NCI-H146 treated with DMSO at 0.1 percent for 48 hours (cell line): ENCODE measurements at regions not wholly inside any gene's neighbourhood (a gene's known extent, or its start where the extent isn't known, plus 50 kb on each side); places are given as distances from the start of the nearest gene placed in this dataset.

ENCODE experiments used
- DNase-seq: peaks from one replicate; lab custom pipeline; 2025; ENCODE audit not compliant: unreplicated experiment; lab: John Stamatoyannopoulos, UW

- DNase-seq, result no peak
Measured at GRCh38 chr11:87438416-87438815, 400.7 kb downstream of the TMEM135 start.

GRCh38 chr11:87437844-87438223, 400.1 kb downstream of the TMEM135 start:
- DNase-seq, result no peak

- no peak for DNase-seq
Measured at GRCh38 chr11:87437133-87437843, 399.6 kb downstream of the TMEM135 start.

DNA sequence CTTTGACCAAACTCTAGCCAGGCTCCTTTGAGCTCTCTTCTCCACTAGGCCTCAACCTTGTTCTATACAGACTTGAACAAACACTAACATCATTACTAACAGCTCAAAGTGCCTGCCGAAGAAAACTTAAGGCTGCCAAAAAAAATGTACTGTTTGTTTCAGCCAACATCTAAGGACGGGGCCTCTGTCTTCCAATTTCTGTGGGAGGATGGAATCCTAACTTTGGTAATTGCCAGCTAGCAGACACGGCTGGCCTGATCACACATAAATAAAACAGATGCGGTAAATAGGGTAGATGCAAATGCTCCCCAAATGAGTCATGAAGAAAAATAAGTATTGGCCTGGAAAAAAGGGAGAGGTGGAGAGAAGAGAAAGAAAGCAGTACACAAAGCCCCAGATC, 394.3 kb downstream of the TMEM135 start:
- no peak for DNase-seq

DNA sequence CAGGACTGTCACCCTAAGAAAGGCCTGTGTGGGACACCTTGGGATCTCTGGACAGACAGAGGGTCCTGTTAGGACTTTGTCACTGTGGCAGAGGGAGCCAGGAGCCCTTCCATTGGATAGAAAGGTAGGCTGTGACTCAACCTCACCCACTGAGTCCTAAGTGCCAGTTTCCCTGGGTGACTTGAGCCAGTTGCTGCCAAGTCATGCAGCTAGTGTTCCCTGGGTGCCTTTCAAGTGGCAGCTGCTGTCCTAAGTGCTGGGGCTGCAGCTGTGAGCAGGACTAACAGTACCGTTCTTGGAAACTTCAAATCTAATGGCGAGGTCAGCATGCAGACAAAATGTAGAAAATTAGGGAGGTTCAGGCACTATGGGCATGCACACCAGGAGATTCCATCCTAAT, 393.7 kb downstream of the TMEM135 start:
- DNase-seq, result no peak

DNA sequence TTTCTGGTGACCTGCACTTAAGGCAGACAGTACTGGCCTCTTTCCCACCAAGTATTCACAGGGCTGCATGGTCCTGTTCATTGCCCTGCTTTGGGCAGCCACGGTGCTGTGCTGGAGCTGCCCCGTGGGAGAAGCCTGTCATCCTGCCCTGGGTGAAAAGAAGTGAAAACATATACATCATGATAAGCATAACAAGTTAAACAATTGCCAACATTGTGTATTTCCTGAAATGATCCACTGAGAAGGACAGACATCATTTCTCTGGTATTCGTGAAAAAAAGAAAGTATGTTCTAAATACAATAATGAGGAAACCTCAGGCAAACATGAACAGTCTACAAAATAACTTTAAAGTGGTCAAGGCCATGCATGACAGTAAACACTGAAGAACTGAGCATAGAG, 393.1 kb downstream of the TMEM135 start:
- DNase-seq, result no peak

GRCh38 chr11:87429996-87430395, 392.3 kb downstream of the TMEM135 start:
- DNase-seq, result no peak

- DNase-seq, result no peak
Measured at GRCh38 chr11:87428266-87428665, 390.5 kb downstream of the TMEM135 start.

DNA sequence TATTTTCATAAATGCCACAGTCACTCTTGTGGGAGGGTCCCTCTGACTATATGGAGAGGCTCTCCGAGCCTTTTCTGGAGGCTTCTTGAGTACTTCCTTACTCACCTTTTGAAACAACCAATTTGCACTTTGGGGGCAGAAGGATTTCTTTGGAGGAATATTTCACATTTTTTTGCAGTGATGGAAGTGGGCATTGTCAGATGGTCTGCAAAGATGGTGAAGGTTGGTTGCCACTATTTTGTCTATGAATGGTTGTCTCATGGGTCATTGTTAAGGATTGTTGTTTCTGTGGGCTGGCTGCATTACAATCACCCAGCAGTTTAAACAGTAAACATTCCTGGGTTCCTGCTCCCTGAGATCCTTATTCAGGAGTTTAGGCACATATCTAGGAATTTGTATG, 388.2 kb downstream of the TMEM135 start:
- no peak for DNase-seq

GRCh38 chr11:87425391-87425790, 387.7 kb downstream of the TMEM135 start:
- no peak for DNase-seq

DNA sequence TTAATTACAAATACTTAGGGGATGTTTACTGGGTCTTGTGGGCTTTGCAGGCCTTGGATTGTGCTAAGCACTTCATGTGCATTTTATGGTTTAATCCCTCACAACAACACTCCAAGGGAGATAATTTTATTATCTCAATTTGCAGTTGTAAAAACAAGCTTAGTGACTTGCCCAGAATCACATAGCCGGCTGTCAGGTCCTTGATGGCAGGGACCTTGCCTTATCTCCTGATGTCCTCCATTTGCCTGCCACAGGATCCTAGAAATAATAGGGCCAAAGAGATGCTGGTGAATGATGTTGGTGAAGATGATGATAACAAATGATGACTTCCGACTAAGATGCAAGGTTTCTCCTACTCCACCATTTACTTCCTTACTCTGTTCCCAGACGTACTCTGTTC, 385.4 kb downstream of the TMEM135 start:
- DNase-seq, result no peak

GRCh38 chr11:87422566-87422965, 384.8 kb downstream of the TMEM135 start:
- no peak for DNase-seq

GRCh38 chr11:87421422-87421821, 383.7 kb downstream of the TMEM135 start:
- DNase-seq, result peak; percentile 66

- no peak for DNase-seq
Measured at GRCh38 chr11:87417951-87418350, 380.2 kb downstream of the TMEM135 start.

GRCh38 chr11:87405843-87406242, 368.1 kb downstream of the TMEM135 start:
- no peak for DNase-seq

DNA sequence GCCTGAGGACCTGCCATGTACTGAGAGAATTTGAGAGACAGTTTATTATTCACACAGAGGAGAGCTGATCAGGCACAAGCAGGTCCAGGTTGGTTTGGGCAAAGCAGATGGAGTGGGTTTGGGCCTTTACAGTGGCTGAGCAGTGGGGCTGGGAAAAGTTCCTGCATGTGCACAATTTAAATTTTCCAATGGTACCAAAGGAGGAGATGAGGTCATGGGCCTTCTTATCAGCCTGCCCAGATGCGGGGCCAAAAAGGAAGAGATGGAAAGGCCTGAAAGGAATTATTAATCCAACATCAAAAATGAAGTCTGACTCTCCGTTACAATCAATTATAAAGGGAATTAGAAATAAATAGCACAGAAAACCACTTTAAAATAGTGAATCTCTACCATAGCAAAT, 367.6 kb downstream of the TMEM135 start:
- no peak for DNase-seq

DNA sequence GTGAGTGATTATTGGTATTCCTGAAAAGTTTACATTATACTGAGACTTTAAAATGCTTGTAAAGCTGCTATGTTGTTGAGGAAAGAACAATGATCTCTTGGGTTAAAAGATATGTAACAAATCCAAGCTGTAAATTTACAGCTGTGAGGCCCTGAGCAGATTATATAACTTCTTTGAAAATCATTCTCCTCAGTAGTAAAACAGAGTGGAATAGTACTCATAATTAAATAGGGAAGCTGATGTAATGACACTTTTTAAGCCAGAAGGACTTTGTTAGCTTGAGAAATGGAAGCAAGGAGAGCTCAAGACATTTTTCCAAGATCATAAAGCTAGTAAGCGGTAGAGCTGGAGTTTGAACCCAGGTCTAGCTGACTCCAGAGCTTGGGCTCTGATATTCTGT, 363.9 kb downstream of the TMEM135 start:
- no peak for DNase-seq

DNA sequence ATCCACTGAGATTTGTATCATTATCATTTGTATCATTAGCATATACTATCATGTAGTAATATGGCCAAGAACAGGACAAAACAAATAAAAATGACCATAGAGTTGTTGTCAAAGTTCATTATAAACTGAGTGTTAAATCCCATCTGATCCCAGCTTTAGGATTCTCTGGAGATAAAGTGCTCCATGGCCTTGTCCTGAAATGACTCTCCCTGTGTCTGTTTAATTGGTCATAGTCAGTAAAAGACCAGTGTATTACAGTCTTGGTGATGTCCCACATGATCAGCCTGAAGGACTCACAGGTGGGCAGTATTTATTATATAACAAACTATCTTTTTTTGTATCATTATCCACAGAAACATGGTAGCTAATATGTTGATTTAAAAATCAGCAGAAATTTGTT, 361.6 kb downstream of the TMEM135 start:
- DNase-seq, result no peak

DNA sequence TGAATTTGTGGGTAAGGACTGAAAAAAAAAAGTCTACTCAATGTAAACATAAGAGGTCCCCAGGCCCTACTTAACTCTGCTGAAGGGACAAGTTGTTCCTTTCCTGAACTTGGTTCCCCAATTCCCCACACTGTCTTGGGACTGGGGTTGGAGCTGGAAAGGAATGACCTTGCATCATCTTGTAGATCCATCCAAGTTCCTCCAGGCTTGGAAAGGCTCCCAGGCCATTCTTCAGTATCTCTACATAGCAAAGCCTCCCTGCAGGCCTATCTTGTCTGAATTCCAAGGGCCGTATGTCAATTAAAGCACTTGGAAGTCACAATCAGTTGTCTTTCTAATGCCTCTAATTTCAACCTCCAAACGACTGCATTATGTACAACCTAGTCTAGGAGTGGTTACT, 361.2 kb downstream of the TMEM135 start:
- DNase-seq, result no peak

- DNase-seq, result no peak
Measured at GRCh38 chr11:87397011-87397865, 359.5 kb downstream of the TMEM135 start.

DNA sequence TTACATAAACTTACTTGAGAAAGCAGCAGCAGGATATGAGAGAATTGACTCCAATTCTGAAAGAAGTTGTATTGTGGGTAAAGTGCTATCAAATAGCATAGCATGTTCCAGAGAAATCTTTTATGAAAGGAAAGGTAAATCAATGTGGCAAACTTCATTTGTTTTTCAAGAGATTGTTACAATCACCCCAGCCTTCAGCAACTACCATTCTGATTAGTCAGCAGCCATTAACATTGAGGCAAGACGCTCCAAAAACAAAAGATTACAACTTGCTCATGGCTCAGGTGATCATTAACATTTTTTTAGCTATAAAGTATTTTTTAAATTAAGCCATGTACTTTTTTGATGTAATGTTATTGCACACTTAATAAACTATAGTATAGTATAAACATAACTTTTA, 357.2 kb downstream of the TMEM135 start:
- no peak for DNase-seq

- DNase-seq, result no peak
Measured at GRCh38 chr11:87392665-87393064, 354.9 kb downstream of the TMEM135 start.

DNA sequence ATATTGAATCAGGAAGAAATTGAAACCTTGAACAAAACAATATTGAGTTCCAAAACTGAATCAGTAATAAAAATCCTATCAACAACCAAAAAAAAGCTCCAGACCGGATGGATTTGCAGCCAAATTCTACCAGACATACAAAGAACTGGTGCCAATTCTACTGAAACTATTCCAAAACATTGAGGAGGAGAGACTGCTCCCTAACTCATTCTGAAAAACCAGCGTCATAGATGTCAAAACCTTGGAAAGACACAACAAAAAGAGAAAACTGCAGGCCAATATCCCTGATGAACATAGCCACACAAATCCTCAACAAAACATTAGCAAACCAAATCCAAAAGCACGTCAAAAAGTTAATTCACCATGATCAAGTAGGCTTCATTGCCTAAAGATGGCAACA, 353.8 kb downstream of the TMEM135 start:
- no peak for DNase-seq
